MM.1S (cell line): ENCODE measurements at regions not wholly inside any gene's neighbourhood (a gene's known extent, or its start where the extent isn't known, plus 50 kb on each side); places are given as distances from the start of the nearest gene placed in this dataset.

ENCODE experiments used
- DNase-seq: peaks from one replicate; pipeline ENCODE4 v3.0.0-alpha.2; 2015
- H2AFZ ChIP-seq: fragments of 300-600 bp; sonication (generic); 2 replicates; pipeline ENCODE4 v1.6.0; 2016; ENCODE audit warnings: antibody characterized with exemption, low read length
- H3F3A ChIP-seq: fragments of 300-600 bp; sonication (generic); 2 replicates; pipeline ENCODE4 v1.6.1; 2016; ENCODE audit warnings: mild to moderate bottlenecking, antibody characterized with exemption, low read length, moderate library complexity, mixed read lengths; ENCODE audit not compliant: insufficient read depth
- H3K27ac ChIP-seq: fragments of 300-600 bp; sonication (generic); 2 replicates; pipeline ENCODE4 v1.5.1; 2016; ENCODE audit warnings: mild to moderate bottlenecking, low read length
- H3K27me3 ChIP-seq: fragments of 300-600 bp; sonication (generic); replicated peaks from 2 replicates; pipeline ENCODE4 v1.6.0; 2016; ENCODE audit warnings: low read length; ENCODE audit not compliant: insufficient read depth
- H3K36me3 ChIP-seq: fragments of 300-600 bp; sonication (generic); replicated peaks from 2 replicates; pipeline ENCODE4 v1.6.1; 2016; ENCODE audit warnings: mild to moderate bottlenecking, low read length, mixed read lengths; ENCODE audit not compliant: insufficient read depth
- H3K4me1 ChIP-seq: fragments of 300-600 bp; sonication (generic); 2 replicates; pipeline ENCODE4 v1.6.1; 2016; ENCODE audit warnings: low read length, mixed read lengths
- H3K4me2 ChIP-seq: fragments of 300-600 bp; sonication (generic); 2 replicates; pipeline ENCODE4 v1.6.0; 2016; ENCODE audit warnings: low read depth, low read length
- H3K4me3 ChIP-seq: fragments of 300-600 bp; sonication (generic); 2 replicates; pipeline ENCODE4 v1.5.1; 2016; ENCODE audit warnings: low read length, mixed read lengths
- H3K79me2 ChIP-seq: fragments of 300-600 bp; sonication (generic); 2 replicates; pipeline ENCODE4 v1.6.1; 2016; ENCODE audit warnings: mixed run types, low read length, mixed read lengths
- H3K9ac ChIP-seq: fragments of 300-600 bp; sonication (generic); 2 replicates; pipeline ENCODE4 v1.6.1; 2016; ENCODE audit warnings: low read length, mixed read lengths
- H3K9me2 ChIP-seq: fragments of 300-600 bp; sonication (generic); replicated peaks from 2 replicates; pipeline ENCODE4 v1.6.1; 2016; ENCODE audit warnings: mild to moderate bottlenecking, low read length, mixed read lengths; ENCODE audit not compliant: insufficient read depth
- H3K9me3 ChIP-seq: fragments of 300-600 bp; sonication (generic); replicated peaks from 2 replicates; pipeline ENCODE4 v1.6.1; 2016; ENCODE audit warnings: mild to moderate bottlenecking, low read length, mixed read lengths; ENCODE audit not compliant: insufficient read depth
- H4K20me1 ChIP-seq: fragments of 300-600 bp; sonication (generic); 2 replicates; pipeline ENCODE4 v1.6.1; 2016; ENCODE audit warnings: mild to moderate bottlenecking, low read length, moderate library complexity, mixed read lengths; ENCODE audit not compliant: insufficient read depth
- CTCF ChIP-seq: fragments of 300-600 bp; sonication (generic); IDR thresholded peaks from 2 replicates; pipeline ENCODE4 v1.5.1; 2016; ENCODE audit warnings: antibody characterized with exemption, low read length, mixed read lengths
- EZH2 ChIP-seq: fragments of 300-600 bp; sonication (generic); optimal IDR thresholded peaks from 2 replicates; pipeline ENCODE3; 2017; ENCODE audit warnings: low read depth, mild to moderate bottlenecking, antibody characterized with exemption, low read length, mixed read lengths
- EZH2phosphoT487 ChIP-seq: fragments of 300-600 bp; sonication (generic); IDR thresholded peaks from 2 replicates; pipeline ENCODE4 v1.6.1; 2018; ENCODE audit warnings: antibody characterized with exemption, low read length

- no peak overlapping the region for H2AFZ ChIP-seq
- H3K9me3 ChIP-seq, result no peaks in the 10 kb centered on the region
- H3K4me2 ChIP-seq, result no peak overlapping the region
- DNase-seq, result no peak
- H4K20me1 ChIP-seq, result no peaks in the 10 kb centered on the region
- H3K36me3 ChIP-seq, result no peaks in the 10 kb centered on the region
- H3K9me2 ChIP-seq, result no peaks in the 10 kb centered on the region
- no peak overlapping the region for H3K4me3 ChIP-seq
- TF ChIP-seq CTCF (no peak), EZH2 (no peak)
- H3F3A ChIP-seq, result peaks cover 7% of the 10 kb centered on the region
- H3K27ac ChIP-seq, result no peak overlapping the region
- H3K27me3 ChIP-seq, result no peaks in the 10 kb centered on the region
- no peaks in the 10 kb centered on the region for H3K79me2 ChIP-seq
- no peak overlapping the region for H3K9ac ChIP-seq
- peaks cover 32% of the 10 kb centered on the region for H3K4me1 ChIP-seq
These were observed 67.4 kb upstream of the UBAC2 start for GRCh38 chr13:99133230-99133629.

- Histone ChIP-seq H4K20me1 (no peaks in the 10 kb centered on the region), H3K4me1 (peaks cover 28% of the 10 kb centered on the region)
- no peak for DNase-seq
These were observed 66.8 kb upstream of the UBAC2 start for GRCh38 chr13:99133848-99134247.

GRCh38 chr13:99135591-99135990 is 65.1 kb upstream of the UBAC2 start:
- Histone ChIP-seq H3K79me2 (no peaks in the 10 kb centered on the region), H3F3A (no peaks in the 10 kb centered on the region), H3K27ac (no peak overlapping the region), H3K4me1 (peaks cover 16% of the 10 kb centered on the region), H3K27me3 (no peaks in the 10 kb centered on the region), H3K4me3 (no peak overlapping the region), H3K9ac (no peak overlapping the region), H2AFZ (no peak overlapping the region), H3K36me3 (no peaks in the 10 kb centered on the region), H3K9me3 (no peaks in the 10 kb centered on the region), H3K9me2 (no peaks in the 10 kb centered on the region), H4K20me1 (no peaks in the 10 kb centered on the region), H3K4me2 (no peak overlapping the region)
- DNase-seq, result no peak
- TF ChIP-seq EZH2phosphoT487, result no peak
- TF ChIP-seq EZH2, result no peak
- no peak for TF ChIP-seq CTCF

More at GRCh38 chr13:99133848-99134247, 66.8 kb upstream of the UBAC2 start:
- Histone ChIP-seq H3K9ac (no peak overlapping the region), H3K79me2 (no peaks in the 10 kb centered on the region), H3K4me2 (no peak overlapping the region), H3K9me2 (no peaks in the 10 kb centered on the region), H3K27me3 (no peaks in the 10 kb centered on the region), H3K9me3 (no peaks in the 10 kb centered on the region), H3K4me3 (no peak overlapping the region), H3K36me3 (no peaks in the 10 kb centered on the region), H3K27ac (no peak overlapping the region), H3F3A (peaks cover 5% of the 10 kb centered on the region), H2AFZ (no peak overlapping the region)
- TF ChIP-seq EZH2 (no peak), EZH2phosphoT487 (no peak), CTCF (no peak)
